GM04504 (cell line): ENCODE measurements at regions not wholly inside any gene's neighbourhood (a gene's known extent, or its start where the extent isn't known, plus 50 kb on each side); places are given as distances from the start of the nearest gene placed in this dataset.

Experiments
- DNase-seq: peaks from one replicate; pipeline ENCODE4 v3.0.0-alpha.2; 2012; ENCODE audit warnings: low read depth

- DNase-seq = peak; percentile 84
Measured at GRCh38 chr12:59041241-59042121, 121.2 kb upstream of the LRIG3 start.

- DNase-seq = peak; percentile 83
Measured at GRCh38 chr12:59040656-59041055, 120.4 kb upstream of the LRIG3 start.

GRCh38 chr12:59040043-59040442 is 119.7 kb upstream of the LRIG3 start:
- no peak for DNase-seq

GRCh38 chr12:59039005-59039404 is 118.7 kb upstream of the LRIG3 start:
- DNase-seq = no peak

- DNase-seq = no peak
Measured at GRCh38 chr12:59036973-59037762, 116.9 kb upstream of the LRIG3 start.

- DNase-seq = no peak
Measured at GRCh38 chr12:59036347-59036746, 116.0 kb upstream of the LRIG3 start.

GRCh38 chr12:59031313-59031712 is 111.0 kb upstream of the LRIG3 start:
- DNase-seq = no peak

- DNase-seq = no peak
Measured at GRCh38 chr12:59030415-59030814, 110.1 kb upstream of the LRIG3 start.

GRCh38 chr12:59027199-59027598 is 106.9 kb upstream of the LRIG3 start:
- no peak for DNase-seq

GRCh38 chr12:59023861-59024424 is 103.6 kb upstream of the LRIG3 start:
- DNase-seq = no peak

- no peak for DNase-seq
Measured at GRCh38 chr12:59020073-59020946, 100.0 kb upstream of the LRIG3 start.

GRCh38 chr12:59014885-59015284 is 94.6 kb upstream of the LRIG3 start:
- no peak for DNase-seq

- no peak for DNase-seq
Measured at GRCh38 chr12:59010941-59011340, 90.6 kb upstream of the LRIG3 start.

- DNase-seq = no peak
Measured at GRCh38 chr12:59010118-59010517, 89.8 kb upstream of the LRIG3 start.

- no peak for DNase-seq
Measured at GRCh38 chr12:59007620-59008019, 87.3 kb upstream of the LRIG3 start.

GRCh38 chr12:59005193-59005955 is 85.1 kb upstream of the LRIG3 start:
- peak; percentile 43 for DNase-seq

GRCh38 chr12:59004456-59004855 is 84.2 kb upstream of the LRIG3 start:
- DNase-seq = no peak

- DNase-seq = no peak
Measured at GRCh38 chr12:58995666-58996363, 75.5 kb upstream of the LRIG3 start.

- no peak for DNase-seq
Measured at GRCh38 chr12:58988643-58989344, 68.5 kb upstream of the LRIG3 start.

GRCh38 chr12:58981961-58982360 is 61.7 kb upstream of the LRIG3 start:
- no peak for DNase-seq
